Ecto neural progenitor cell (in vitro differentiated cells): ENCODE measurements at regions not wholly inside any gene's neighbourhood (a gene's known extent, or its start where the extent isn't known, plus 50 kb on each side); places are given as distances from the start of the nearest gene placed in this dataset.
"Not testable (repeated sequence)": the region's sequence is repeated elsewhere in the genome, so short reads cannot be mapped to it uniquely, and the experiment has no call there.

Experiments
- DNase-seq: peaks from one replicate; pipeline ENCODE4 v3.0.0-alpha.2; 2018; ENCODE audit warnings: low spot score

- no peak for DNase-seq
Measured at GRCh38 chr4:28225050-28225449, 1364.4 kb downstream of the STIM2 start.

- no peak for DNase-seq
Measured at GRCh38 chr4:28225689-28226353, 1365.2 kb downstream of the STIM2 start.

GRCh38 chr4:28226962-28227361 lies 1366.3 kb downstream of the STIM2 start:
- no peak for DNase-seq

GRCh38 chr4:28227764-28228163 lies 1367.1 kb downstream of the STIM2 start:
- DNase-seq = no peak

- no peak for DNase-seq
Measured at GRCh38 chr4:28228561-28229491, 1368.2 kb downstream of the STIM2 start.

GRCh38 chr4:28232376-28232775 lies 1371.7 kb downstream of the STIM2 start:
- DNase-seq = no peak

- DNase-seq = no peak
Measured at GRCh38 chr4:28232951-28233350, 1372.3 kb downstream of the STIM2 start.

GRCh38 chr4:28233724-28234123 lies 1373.1 kb downstream of the STIM2 start:
- no peak for DNase-seq

GRCh38 chr4:28238876-28239275 lies 1378.2 kb downstream of the STIM2 start:
- DNase-seq = no peak

GRCh38 chr4:28241021-28241420 lies 1380.4 kb downstream of the STIM2 start:
- DNase-seq = no peak

GRCh38 chr4:28247805-28248204 lies 1387.2 kb downstream of the STIM2 start:
- DNase-seq = no peak

GRCh38 chr4:28248269-28248668 lies 1387.6 kb downstream of the STIM2 start:
- DNase-seq = no peak

- DNase-seq = no peak
Measured at GRCh38 chr4:28250646-28251045, 1390.0 kb downstream of the STIM2 start.

GRCh38 chr4:28251831-28252230 lies 1391.2 kb downstream of the STIM2 start:
- no peak for DNase-seq

GRCh38 chr4:28254003-28254402 lies 1393.4 kb downstream of the STIM2 start:
- DNase-seq = no peak

GRCh38 chr4:28256295-28256694 lies 1395.7 kb downstream of the STIM2 start:
- DNase-seq = no peak

GRCh38 chr4:28259951-28260350 lies 1399.3 kb downstream of the STIM2 start:
- DNase-seq = no peak

- no peak for DNase-seq
Measured at GRCh38 chr4:28267166-28267565, 1406.5 kb downstream of the STIM2 start.

GRCh38 chr4:28269426-28269825 lies 1408.8 kb downstream of the STIM2 start:
- DNase-seq = no peak

GRCh38 chr4:28277931-28278330 lies 1417.3 kb downstream of the STIM2 start:
- DNase-seq = no peak

- DNase-seq = no peak
Measured at GRCh38 chr4:28278676-28279075, 1418.0 kb downstream of the STIM2 start.

- DNase-seq = no peak
Measured at GRCh38 chr4:28279249-28279648, 1418.6 kb downstream of the STIM2 start.

- DNase-seq = not testable (repeated sequence)
Measured at GRCh38 chr4:28286266-28286665, 1425.6 kb downstream of the STIM2 start.
